Karpas-422 (cell line): ENCODE measurements at regions not wholly inside any gene's neighbourhood (a gene's known extent, or its start where the extent isn't known, plus 50 kb on each side); places are given as distances from the start of the nearest gene placed in this dataset.

Source experiments
- DNase-seq: peaks from one replicate; pipeline ENCODE4 v3.0.0-alpha.2; 2015
- H2AFZ ChIP-seq: fragments of 200-600 bp; sonication (generic); 2 replicates; pipeline ENCODE4 v1.6.1; 2014; ENCODE audit warnings: antibody characterized with exemption, low read length, mixed read lengths
- H3K27ac ChIP-seq: fragments of 200-600 bp; sonication (generic); 2 replicates; pipeline ENCODE4 v1.5.1; 2014; ENCODE audit warnings: mild to moderate bottlenecking, low read length, moderate library complexity
- H3K27me3 ChIP-seq: fragments of 200-600 bp; sonication (generic); 2 replicates; pipeline ENCODE4 v1.6.1; 2014; ENCODE audit warnings: low read length, mixed read lengths
- H3K36me3 ChIP-seq: fragments of 200-600 bp; sonication (generic); 2 replicates; pipeline ENCODE4 v1.6.1; 2014; ENCODE audit warnings: low read length, mixed read lengths; ENCODE audit not compliant: insufficient read depth
- H3K4me1 ChIP-seq: fragments of 200-600 bp; sonication (generic); 2 replicates; pipeline ENCODE4 v1.6.1; 2014; ENCODE audit warnings: mild to moderate bottlenecking, low read length, mixed read lengths
- H3K4me2 ChIP-seq: fragments of 200-600 bp; sonication (generic); 2 replicates; pipeline ENCODE4 v1.6.1; 2014; ENCODE audit warnings: low read length, low read depth, mild to moderate bottlenecking; ENCODE audit not compliant: poor library complexity, severe bottlenecking
- H3K4me3 ChIP-seq: fragments of 200-600 bp; sonication (generic); 2 replicates; pipeline ENCODE4 v1.5.1; 2014; ENCODE audit warnings: mild to moderate bottlenecking, antibody characterized with exemption, low read length, mixed read lengths
- H3K79me2 ChIP-seq: fragments of 200-600 bp; sonication (generic); 2 replicates; pipeline ENCODE4 v1.6.1; 2014; ENCODE audit warnings: mild to moderate bottlenecking, low read length, mixed read lengths
- H3K9ac ChIP-seq: fragments of 200-600 bp; sonication (generic); 2 replicates; pipeline ENCODE4 v1.6.0; 2014; ENCODE audit warnings: low read length
- H3K9me2 ChIP-seq: fragments of 200-600 bp; sonication (generic), shearing (Covaris generic); replicated peaks from 2 replicates; pipeline ENCODE4 v1.6.0; 2014; ENCODE audit warnings: mild to moderate bottlenecking, low read length, moderate library complexity; ENCODE audit not compliant: insufficient read depth
- H3K9me3 ChIP-seq: fragments of 300-700, 200-600 bp; sonication (generic); 2 replicates; pipeline ENCODE4 v1.6.1; 2014; ENCODE audit warnings: low read length, mixed read lengths
- H4K20me1 ChIP-seq: fragments of 200-600 bp; sonication (generic); 2 replicates; pipeline ENCODE4 v1.6.1; 2014; ENCODE audit warnings: mild to moderate bottlenecking, antibody characterized with exemption, low read length, low read depth; ENCODE audit not compliant: insufficient read depth

- no peak for DNase-seq
- no peak overlapping the region for H2AFZ ChIP-seq
- H3K79me2 ChIP-seq = no peaks in the 10 kb centered on the region
- no peaks in the 10 kb centered on the region for H3K27me3 ChIP-seq
- no peak overlapping the region for H3K27ac ChIP-seq
- no peaks in the 10 kb centered on the region for H3K36me3 ChIP-seq
- H4K20me1 ChIP-seq = no peaks in the 10 kb centered on the region
- no peaks in the 10 kb centered on the region for H3K9me2 ChIP-seq
- H3K9me3 ChIP-seq = no peaks in the 10 kb centered on the region
- no peak overlapping the region for H3K4me3 ChIP-seq
- H3K4me1 ChIP-seq = no peaks in the 10 kb centered on the region
- no peak overlapping the region for H3K9ac ChIP-seq
- no peak overlapping the region for H3K4me2 ChIP-seq
These were observed 912.7 kb downstream of the TUSC7 start for GRCh38 chr3:117622171-117622841.

- no peaks in the 10 kb centered on the region for H3K36me3 ChIP-seq
- H3K4me2 ChIP-seq = no peak overlapping the region
- H3K9me3 ChIP-seq = no peaks in the 10 kb centered on the region
- H3K4me1 ChIP-seq = no peaks in the 10 kb centered on the region
- H3K27ac ChIP-seq = no peak overlapping the region
- no peaks in the 10 kb centered on the region for H3K27me3 ChIP-seq
- no peaks in the 10 kb centered on the region for H3K79me2 ChIP-seq
- no peak overlapping the region for H2AFZ ChIP-seq
- no peak overlapping the region for H3K4me3 ChIP-seq
- no peak overlapping the region for H3K9ac ChIP-seq
- H4K20me1 ChIP-seq = no peaks in the 10 kb centered on the region
- H3K9me2 ChIP-seq = no peaks in the 10 kb centered on the region
- DNase-seq = no peak
These were observed 914.8 kb downstream of the TUSC7 start for GRCh38 chr3:117624424-117624823.

GRCh38 chr3:117625174-117625573 is 915.6 kb downstream of the TUSC7 start:
- Histone ChIP-seq H2AFZ (no peak overlapping the region), H3K4me2 (no peak overlapping the region), H3K4me3 (no peak overlapping the region), H3K9me2 (no peaks in the 10 kb centered on the region), H3K27ac (no peak overlapping the region), H3K9ac (no peak overlapping the region), H3K9me3 (no peaks in the 10 kb centered on the region), H4K20me1 (no peaks in the 10 kb centered on the region), H3K27me3 (no peaks in the 10 kb centered on the region), H3K4me1 (no peaks in the 10 kb centered on the region), H3K79me2 (no peaks in the 10 kb centered on the region), H3K36me3 (no peaks in the 10 kb centered on the region)
- DNase-seq = no peak

- no peak overlapping the region for H3K9ac ChIP-seq
- H3K4me1 ChIP-seq = no peaks in the 10 kb centered on the region
- no peaks in the 10 kb centered on the region for H4K20me1 ChIP-seq
- no peak overlapping the region for H3K4me2 ChIP-seq
- no peak overlapping the region for H3K27ac ChIP-seq
- no peak for DNase-seq
- no peaks in the 10 kb centered on the region for H3K79me2 ChIP-seq
- H3K27me3 ChIP-seq = no peaks in the 10 kb centered on the region
- no peaks in the 10 kb centered on the region for H3K9me2 ChIP-seq
- H2AFZ ChIP-seq = no peak overlapping the region
- no peaks in the 10 kb centered on the region for H3K9me3 ChIP-seq
- no peaks in the 10 kb centered on the region for H3K36me3 ChIP-seq
- H3K4me3 ChIP-seq = no peak overlapping the region
These were observed 917.0 kb downstream of the TUSC7 start for GRCh38 chr3:117626577-117626976.

GRCh38 chr3:117628823-117629291 is 919.3 kb downstream of the TUSC7 start:
- no peak overlapping the region for H2AFZ ChIP-seq
- no peaks in the 10 kb centered on the region for H3K36me3 ChIP-seq
- H3K27me3 ChIP-seq = no peaks in the 10 kb centered on the region
- no peak overlapping the region for H3K4me3 ChIP-seq
- H3K4me1 ChIP-seq = no peaks in the 10 kb centered on the region
- H3K79me2 ChIP-seq = no peaks in the 10 kb centered on the region
- no peaks in the 10 kb centered on the region for H3K9me2 ChIP-seq
- H3K4me2 ChIP-seq = no peak overlapping the region
- H3K9me3 ChIP-seq = no peaks in the 10 kb centered on the region
- no peak overlapping the region for H3K27ac ChIP-seq
- no peaks in the 10 kb centered on the region for H4K20me1 ChIP-seq
- H3K9ac ChIP-seq = no peak overlapping the region
- no peak for DNase-seq

- no peaks in the 10 kb centered on the region for H3K79me2 ChIP-seq
- H3K9me3 ChIP-seq = no peaks in the 10 kb centered on the region
- no peak overlapping the region for H3K9ac ChIP-seq
- no peaks in the 10 kb centered on the region for H3K4me1 ChIP-seq
- H3K4me3 ChIP-seq = no peak overlapping the region
- DNase-seq = no peak
- no peaks in the 10 kb centered on the region for H3K9me2 ChIP-seq
- H2AFZ ChIP-seq = no peak overlapping the region
- H4K20me1 ChIP-seq = no peaks in the 10 kb centered on the region
- no peak overlapping the region for H3K27ac ChIP-seq
- no peaks in the 10 kb centered on the region for H3K36me3 ChIP-seq
- H3K4me2 ChIP-seq = no peak overlapping the region
- no peaks in the 10 kb centered on the region for H3K27me3 ChIP-seq
These were observed 919.9 kb downstream of the TUSC7 start for GRCh38 chr3:117629505-117629904.

- no peaks in the 10 kb centered on the region for H3K9me3 ChIP-seq
- no peak overlapping the region for H3K4me3 ChIP-seq
- H3K27ac ChIP-seq = no peak overlapping the region
- H3K9me2 ChIP-seq = no peaks in the 10 kb centered on the region
- no peak for DNase-seq
- H3K4me2 ChIP-seq = no peak overlapping the region
- H4K20me1 ChIP-seq = no peaks in the 10 kb centered on the region
- no peak overlapping the region for H3K9ac ChIP-seq
- no peaks in the 10 kb centered on the region for H3K36me3 ChIP-seq
- no peaks in the 10 kb centered on the region for H3K27me3 ChIP-seq
- no peak overlapping the region for H2AFZ ChIP-seq
- H3K4me1 ChIP-seq = no peaks in the 10 kb centered on the region
- no peaks in the 10 kb centered on the region for H3K79me2 ChIP-seq
These were observed 920.9 kb downstream of the TUSC7 start for GRCh38 chr3:117630469-117630868.

GRCh38 chr3:117630885-117631284 is 921.3 kb downstream of the TUSC7 start:
- Histone ChIP-seq H3K9me2 (no peaks in the 10 kb centered on the region), H4K20me1 (no peaks in the 10 kb centered on the region), H3K9me3 (no peaks in the 10 kb centered on the region), H2AFZ (no peak overlapping the region), H3K79me2 (no peaks in the 10 kb centered on the region), H3K4me1 (no peaks in the 10 kb centered on the region), H3K9ac (no peak overlapping the region), H3K27me3 (no peaks in the 10 kb centered on the region), H3K4me2 (no peak overlapping the region), H3K4me3 (no peak overlapping the region), H3K36me3 (no peaks in the 10 kb centered on the region), H3K27ac (no peak overlapping the region)
- no peak for DNase-seq
